SK-N-SH treated with all-trans-retinoic acid at 6 μM for 48 hours (cell line): ENCODE measurements at regions not wholly inside any gene's neighbourhood (a gene's known extent, or its start where the extent isn't known, plus 50 kb on each side); places are given as distances from the start of the nearest gene placed in this dataset.
A peak's percentile ranks its signal among the peaks of the same experiment; 100 is the strongest.

Experiments used
- ATAC-seq: fragments of 200-7000 bp; cut with Tn5 transposase; 3 replicates; pipeline ENCODE4 v1.9.1; 2020; ENCODE audit warnings: mild to moderate bottlenecking, moderate library complexity
- ARNTL ChIP-seq: fragments of 450-650 bp; formaldehyde crosslinking; IDR thresholded peaks from 2 replicates; pipeline ENCODE4 v1.5.0; 2020; ENCODE audit warnings: low read depth, mild to moderate bottlenecking, moderate library complexity, borderline replicate concordance
- CREB5 ChIP-seq: fragments of 250-450 bp; sonication (Bioruptor Pico); IDR thresholded peaks from 2 replicates; pipeline ENCODE4 v1.5.1; 2020; ENCODE audit warnings: low read depth, mild to moderate bottlenecking, moderate library complexity
- CSDC2 ChIP-seq: fragments of 250-450 bp; sonication (Bioruptor Pico); IDR thresholded peaks from 2 replicates; pipeline ENCODE4 v1.5.0; 2020; ENCODE audit warnings: mild to moderate bottlenecking, moderate library complexity
- ESRRG ChIP-seq: fragments of 250-450 bp; sonication (Bioruptor Pico); IDR thresholded peaks from 2 replicates; pipeline ENCODE4 v1.6.1; 2021; ENCODE audit warnings: mild to moderate bottlenecking
- OSR1 ChIP-seq: fragments of 250-450 bp; sonication (Bioruptor Pico); IDR thresholded peaks from 2 replicates; pipeline ENCODE4 v1.8.0; 2022; ENCODE audit warnings: moderate library complexity, mild to moderate bottlenecking, inconsistent platforms
- POU6F1 ChIP-seq: fragments of 250-450 bp; sonication (Bioruptor Pico); IDR thresholded peaks from 2 replicates; pipeline ENCODE4 v1.8.0; 2021; ENCODE audit warnings: low read depth, mild to moderate bottlenecking, moderate library complexity, borderline replicate concordance
- PPARA ChIP-seq: fragments of 250-450 bp; sonication (Bioruptor Pico); IDR thresholded peaks from 2 replicates; pipeline ENCODE4 v1.5.0; 2020; ENCODE audit warnings: mild to moderate bottlenecking, borderline replicate concordance
- RARB ChIP-seq: fragments of 250-450 bp; sonication (Bioruptor Pico); IDR thresholded peaks from 2 replicates; pipeline ENCODE4 v1.8.0; 2021; ENCODE audit warnings: mild to moderate bottlenecking, moderate library complexity
- SNAI2 ChIP-seq: fragments of 250-450 bp; sonication (Bioruptor Pico); IDR thresholded peaks from 2 replicates; pipeline ENCODE4 v1.5.0; 2020; ENCODE audit warnings: mild to moderate bottlenecking, moderate library complexity
- TOX ChIP-seq: fragments of 250-450 bp; sonication (Bioruptor Pico); IDR thresholded peaks from 2 replicates; pipeline ENCODE4 v1.8.0; 2021; ENCODE audit warnings: mild to moderate bottlenecking, moderate library complexity, borderline replicate concordance
- TSHZ2 ChIP-seq: fragments of 250-450 bp; sonication (Bioruptor Pico); IDR thresholded peaks from 2 replicates; pipeline ENCODE4 v1.5.0; 2020; ENCODE audit warnings: mild to moderate bottlenecking, moderate library complexity
- ZFP3 ChIP-seq: fragments of 250-450 bp; sonication (Bioruptor Pico); IDR thresholded peaks from 2 replicates; pipeline ENCODE4 v1.5.0; 2020; ENCODE audit warnings: mild to moderate bottlenecking, moderate library complexity
- ZNF565 ChIP-seq: fragments of 450-650 bp; formaldehyde crosslinking; conservative IDR thresholded peaks from 2 replicates; pipeline ENCODE4 v1.5.0; 2020; ENCODE audit warnings: low read depth, mild to moderate bottlenecking, moderate library complexity
- ZNF70 ChIP-seq: fragments of 450-650 bp; formaldehyde crosslinking; IDR thresholded peaks from 2 replicates; pipeline ENCODE4 v1.5.0; 2020; ENCODE audit warnings: mild to moderate bottlenecking, moderate library complexity
- ZNF8 ChIP-seq: fragments of 450-650 bp; formaldehyde crosslinking; IDR thresholded peaks from 2 replicates; pipeline ENCODE4 v1.5.0; 2020; ENCODE audit warnings: mild to moderate bottlenecking, moderate library complexity

- TF ChIP-seq TOX = no peak
- TF ChIP-seq TSHZ2 (CRISPR knock-in tag) = no peak
- no peak for TF ChIP-seq POU6F1 (CRISPR knock-in tag)
- no peak for TF ChIP-seq SNAI2
- TF ChIP-seq PPARA (CRISPR knock-in tag) = no peak
- no peak for TF ChIP-seq ZNF565 (CRISPR knock-in tag)
- no peak for TF ChIP-seq ZNF70 (CRISPR knock-in tag)
- no peak for TF ChIP-seq RARB (CRISPR knock-in tag)
- TF ChIP-seq ESRRG = no peak
- TF ChIP-seq ZNF8 = no peak
- peak; percentile 97 for ATAC-seq
These were observed 304.4 kb upstream of the LYZL1 start for GRCh38 chr10:28984431-28984830.

GRCh38 chr10:28985137-28985885 lies 303.6 kb upstream of the LYZL1 start:
- ATAC-seq = no peak
- no peak for TF ChIP-seq ZNF565 (CRISPR knock-in tag)
- no peak for TF ChIP-seq ZFP3 (CRISPR knock-in tag)
- no peak for TF ChIP-seq TSHZ2 (CRISPR knock-in tag)
- TF ChIP-seq POU6F1 (CRISPR knock-in tag) = no peak
- TF ChIP-seq OSR1 (CRISPR knock-in tag) = no peak
- TF ChIP-seq ZNF8 = no peak
- TF ChIP-seq CSDC2 (CRISPR knock-in tag) = no peak
- no peak for TF ChIP-seq ARNTL (CRISPR knock-in tag)
- no peak for TF ChIP-seq CREB5

GRCh38 chr10:28986117-28986792 lies 302.6 kb upstream of the LYZL1 start:
- TF ChIP-seq POU6F1 (CRISPR knock-in tag) (no peak), TOX (no peak)
- ATAC-seq = no peak
